Panc1 (cell line): ENCODE measurements at regions not wholly inside any gene's neighbourhood (a gene's known extent, or its start where the extent isn't known, plus 50 kb on each side); places are given as distances from the start of the nearest gene placed in this dataset.
A peak's percentile ranks its signal among the peaks of the same experiment; 100 is the strongest.

Experiments
- ATAC-seq: fragments of 200-7000 bp; cut with Tn5 transposase; 2 replicates; pipeline ENCODE4 v1.9.1; 2020; ENCODE audit warnings: mild to moderate bottlenecking, moderate library complexity
- BruUV-seq: library from RNA; stranded (reverse); fragments of 400-500 nt; replicated peaks from 2 replicates; lab custom pipeline; 2021; lab: Mats Ljungman, UMichigan
- CTCF ChIA-PET: fragments of 300-600 bp; sonication (Branson Sonifier 250); formaldehyde crosslinking; loops from one replicate; lab custom pipeline; 2022; ENCODE audit warnings: antibody characterized with exemption; lab: Charles Lee
- POLR2A ChIA-PET: fragments of 300-600 bp; sonication (Branson Sonifier 250); formaldehyde crosslinking; loops from one replicate; lab custom pipeline; 2022; ENCODE audit warnings: antibody characterized with exemption; lab: Charles Lee
- DNase-seq: peaks from one replicate; pipeline ENCODE4 v3.0.0-alpha.2; 2010; ENCODE audit warnings: low read depth, low spot score
- H3K27ac ChIP-seq: 2 replicates; pipeline ENCODE4 v1.5.1; 2011; ENCODE audit warnings: mild to moderate bottlenecking, low read length, inconsistent platforms
- H3K27me3 ChIP-seq: fragments of 200-500 bp; sonication (Bioruptor generic); 2 replicates; pipeline ENCODE4 v1.6.0; 2014; ENCODE audit warnings: low read length, inconsistent platforms; ENCODE audit not compliant: control insufficient read depth, insufficient read depth
- H3K36me3 ChIP-seq: fragments of 200-500 bp; sonication (Bioruptor generic); 2 replicates; pipeline ENCODE4 v1.5.1; 2014; ENCODE audit warnings: inconsistent platforms, mild to moderate bottlenecking, low read length, moderate library complexity; ENCODE audit not compliant: control insufficient read depth, insufficient read depth
- H3K4me1 ChIP-seq: 2 replicates; pipeline ENCODE4 v1.5.1; 2011; ENCODE audit warnings: inconsistent platforms, mild to moderate bottlenecking, low read length, moderate library complexity; ENCODE audit not compliant: control insufficient read depth, insufficient read depth
- H3K4me3 ChIP-seq, 2 experiments: 2 replicates each; pipeline ENCODE4 v1.5.1; 2011 to 2012; ENCODE audit warnings: low read depth in 2 of 2, low read length in 2 of 2, mild to moderate bottlenecking in 2 of 2, inconsistent platforms in 1 of 2, moderate library complexity in 1 of 2
- H3K9me3 ChIP-seq: fragments of 200-500 bp; sonication (Bioruptor generic); 2 replicates; pipeline ENCODE4 v1.5.1; 2014; ENCODE audit warnings: low read depth, mild to moderate bottlenecking, inconsistent platforms, low read length, moderate library complexity; ENCODE audit not compliant: control insufficient read depth, insufficient read depth
- POLR2AphosphoS5 ChIP-seq: IDR thresholded peaks from 2 replicates; pipeline ENCODE4 v1.6.1; 2012; ENCODE audit warnings: mild to moderate bottlenecking, low read depth, low read length, moderate library complexity
- REST ChIP-seq, 2 experiments: IDR thresholded peaks; 2 replicates each; pipeline ENCODE4 v1.6.1; 2011 to 2012; ENCODE audit warnings: low read depth in 2 of 2, control low read depth in 1 of 2, low read length in 1 of 2, mild to moderate bottlenecking in 1 of 2, moderate library complexity in 1 of 2; ENCODE audit not compliant: insufficient read depth in 1 of 2
- SIN3A ChIP-seq: IDR thresholded peaks from 2 replicates; pipeline ENCODE4 v1.6.1; 2012; ENCODE audit warnings: low read depth, mild to moderate bottlenecking, low read length, moderate library complexity, borderline replicate concordance; ENCODE audit not compliant: insufficient read depth
- TCF7L2 ChIP-seq: IDR thresholded peaks from 2 replicates; pipeline ENCODE4 v1.6.1; 2011; ENCODE audit warnings: mild to moderate bottlenecking, low read depth, low read length, inconsistent platforms
- in situ Hi-C: cut with HindIII; loops from 2 replicates; pipeline ENCODE4 v1.10.0; 2016; ENCODE audit warnings: low sequenced_read_pairs, low pct_unique_long_range_greater_than_20kb
- intact Hi-C: fragments of 100-400 bp; cut with micrococcal nuclease; formaldehyde crosslinking; loops from one replicate; pipeline ENCODE4 v1.10.0; 2022; ENCODE audit not compliant: unreplicated experiment
- TF ChIP-seq, protein P1 (sequence below): fragments of 450-650 bp; IDR thresholded peaks from 2 replicates; pipeline ENCODE4 v1.5.1; 2017; ENCODE audit warnings: mild to moderate bottlenecking

GRCh38 chr1:84753516-84754385 is 63.5 kb upstream of the SSX2IP start:
- DNase-seq (peak; percentile 81), ATAC-seq (peak; percentile 98)
- Histone ChIP-seq H3K4me1 (no peaks in the 10 kb centered on the region; the same call in 1 of the 2 replicates), H3K27me3 (peaks cover 4% of the 10 kb centered on the region; the same call in 1 of the 2 replicates), H3K36me3 (no peaks in the 10 kb centered on the region), H3K27ac (no peak overlapping the region), H3K9me3 (no peaks in the 10 kb centered on the region), H3K4me3 (no peak overlapping the region)
- in situ Hi-C loops (loop anchor here (10.0 kb wide), 1 partner anchor 839 kb away; no protein-coding TSS in a partner anchor), intact Hi-C loops (loop anchor here (5.0 to 10.0 kb wide), 3 partner anchors 121 to 319 kb away; partner anchors contain the start of genes GNG5 and SPATA1)
- POLR2A ChIA-PET, result interaction anchor here (0.6 kb wide), 1 partner anchor 359 kb away, joined by 3 read pairs; no protein-coding TSS in a partner anchor
- BruUV-seq, result no TSS peak
- CTCF ChIA-PET, result interaction anchor here (0.6 to 2.2 kb wide), 11 partner anchors 9 to 274 kb away, joined by 3 to 8 read pairs (median 4); no protein-coding TSS in a partner anchor
- TF ChIP-seq, protein P1, sequence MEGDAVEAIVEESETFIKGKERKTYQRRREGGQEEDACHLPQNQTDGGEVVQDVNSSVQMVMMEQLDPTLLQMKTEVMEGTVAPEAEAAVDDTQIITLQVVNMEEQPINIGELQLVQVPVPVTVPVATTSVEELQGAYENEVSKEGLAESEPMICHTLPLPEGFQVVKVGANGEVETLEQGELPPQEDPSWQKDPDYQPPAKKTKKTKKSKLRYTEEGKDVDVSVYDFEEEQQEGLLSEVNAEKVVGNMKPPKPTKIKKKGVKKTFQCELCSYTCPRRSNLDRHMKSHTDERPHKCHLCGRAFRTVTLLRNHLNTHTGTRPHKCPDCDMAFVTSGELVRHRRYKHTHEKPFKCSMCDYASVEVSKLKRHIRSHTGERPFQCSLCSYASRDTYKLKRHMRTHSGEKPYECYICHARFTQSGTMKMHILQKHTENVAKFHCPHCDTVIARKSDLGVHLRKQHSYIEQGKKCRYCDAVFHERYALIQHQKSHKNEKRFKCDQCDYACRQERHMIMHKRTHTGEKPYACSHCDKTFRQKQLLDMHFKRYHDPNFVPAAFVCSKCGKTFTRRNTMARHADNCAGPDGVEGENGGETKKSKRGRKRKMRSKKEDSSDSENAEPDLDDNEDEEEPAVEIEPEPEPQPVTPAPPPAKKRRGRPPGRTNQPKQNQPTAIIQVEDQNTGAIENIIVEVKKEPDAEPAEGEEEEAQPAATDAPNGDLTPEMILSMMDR, result peak; percentile 100
- TF ChIP-seq TCF7L2 (0 out of 2 replicates have a peak, but pooled peaks have one; percentile 31), REST (IDR thresholded peaks at IDR 0.05; ENCODE audit: insufficient read depth in 1 of 2, low read depth in 2 of 2, low read length in 1 of 2) (peak in 1 of 2 experiments; percentile 74; a peak in 1 of 4 replicates), POLR2AphosphoS5 (no peak), SIN3A (no peak)

DNA sequence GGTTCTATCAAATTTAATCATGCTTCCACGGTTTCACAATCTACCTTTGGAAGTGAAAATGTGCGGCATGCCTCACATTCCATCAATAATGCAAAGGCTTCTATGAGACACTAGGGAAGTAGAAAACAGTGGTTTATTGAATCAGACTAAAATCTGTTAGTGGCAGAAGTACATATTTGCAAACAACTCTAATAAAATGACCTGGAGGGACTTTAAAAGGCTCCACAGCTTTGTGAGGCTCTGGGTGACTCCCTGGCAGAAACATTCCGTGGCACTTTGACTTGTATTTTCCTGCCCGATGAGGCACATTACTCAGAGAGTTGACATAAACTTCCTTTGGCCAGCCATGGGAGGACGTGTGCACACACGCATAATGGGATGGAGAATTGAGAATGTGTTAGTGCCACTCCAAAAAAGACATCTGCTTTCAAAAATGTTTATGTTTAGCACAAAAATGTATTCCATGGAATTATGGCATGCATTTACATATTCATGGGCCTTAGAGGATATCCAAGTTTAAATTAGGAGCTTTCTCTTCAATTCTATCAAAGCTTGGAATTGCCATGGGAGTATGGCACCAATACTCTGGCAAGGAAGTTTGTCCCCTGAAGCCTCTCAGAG is 60.0 kb upstream of the SSX2IP start:
- in situ Hi-C loops, result loop anchor here (10.0 kb wide), 1 partner anchor 835 kb away; no protein-coding TSS in a partner anchor
- no peak overlapping the region for H3K27ac ChIP-seq
- peaks cover 6% of the 10 kb centered on the region; the same call in 1 of the 2 replicates for H3K27me3 ChIP-seq
- no peak for DNase-seq
- CTCF ChIA-PET, result no interaction called here
- BruUV-seq, result no TSS peak
- no peaks in the 10 kb centered on the region for H3K9me3 ChIP-seq
- TF ChIP-seq REST (IDR thresholded peaks at IDR 0.05; ENCODE audit: insufficient read depth in 1 of 2, low read depth in 2 of 2, low read length in 1 of 2), result no peak
- TF ChIP-seq TCF7L2, result no peak
- POLR2A ChIA-PET, result no interaction called here
- H3K4me3 ChIP-seq, result no peak overlapping the region
- H3K36me3 ChIP-seq, result no peaks in the 10 kb centered on the region
- intact Hi-C loops, result loop anchor here (5.0 to 10.0 kb wide), 3 partner anchors 118 to 315 kb away; partner anchors contain the start of genes GNG5 and SPATA1
- no peak for ATAC-seq
- H3K4me1 ChIP-seq, result no peaks in the 10 kb centered on the region
